Stimulated activated CD4-positive, alpha-beta T cell treated with anti-CD3 and anti-CD28 coated beads, TNF-alpha, amount 100 ng/mL, for 24 hours (primary cell): ENCODE measurements at regions not wholly inside any gene's neighbourhood (a gene's known extent, or its start where the extent isn't known, plus 50 kb on each side); places are given as distances from the start of the nearest gene placed in this dataset.
"Not testable (repeated sequence)": the region's sequence is repeated elsewhere in the genome, so short reads cannot be mapped to it uniquely, and the experiment has no call there.

Source experiments
- DNase-seq, 3 experiments: peaks; one replicate each; pipeline ENCODE4 v3.0.0-alpha.2; 2020; ENCODE audit warnings: low read depth in 3 of 3

GRCh38 chr2:22347306-22347705 is 1037.7 kb upstream of the KLHL29 start:
- DNase-seq: no peak

- no peak for DNase-seq
Measured at GRCh38 chr2:22350621-22351020, 1034.4 kb upstream of the KLHL29 start.

GRCh38 chr2:22355816-22356433 is 1029.1 kb upstream of the KLHL29 start:
- peak; percentile 2 to 18 (median 10) for DNase-seq

GRCh38 chr2:22359071-22359672 is 1025.8 kb upstream of the KLHL29 start:
- DNase-seq: no peak

GRCh38 chr2:22360735-22361374 is 1024.1 kb upstream of the KLHL29 start:
- no peak for DNase-seq

DNA sequence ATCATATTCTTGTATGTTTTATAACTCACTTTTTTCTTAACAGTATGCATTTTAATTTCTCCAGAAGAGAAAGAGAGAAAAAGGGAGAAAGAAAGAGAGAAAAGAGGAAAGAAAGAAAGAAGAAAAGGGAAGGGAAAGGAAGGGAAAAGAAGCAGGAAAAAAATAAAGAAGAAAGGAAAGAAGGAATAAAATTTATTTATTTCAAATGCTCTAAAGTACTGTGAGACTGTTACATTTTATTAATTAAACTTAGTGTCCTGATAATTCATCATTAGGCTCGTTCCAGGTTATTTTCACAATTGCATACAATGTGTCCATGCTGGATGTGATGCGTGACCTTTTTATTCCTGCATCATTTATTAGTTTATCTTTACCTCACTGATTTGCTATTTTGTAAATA is 1023.4 kb upstream of the KLHL29 start:
- DNase-seq: no peak

GRCh38 chr2:22375096-22375495 is 1009.9 kb upstream of the KLHL29 start:
- DNase-seq: no peak

- no peak for DNase-seq
Measured at GRCh38 chr2:22377268-22377667, 1007.7 kb upstream of the KLHL29 start.

- DNase-seq: no peak
Measured at GRCh38 chr2:22382479-22383169, 1002.4 kb upstream of the KLHL29 start.

DNA sequence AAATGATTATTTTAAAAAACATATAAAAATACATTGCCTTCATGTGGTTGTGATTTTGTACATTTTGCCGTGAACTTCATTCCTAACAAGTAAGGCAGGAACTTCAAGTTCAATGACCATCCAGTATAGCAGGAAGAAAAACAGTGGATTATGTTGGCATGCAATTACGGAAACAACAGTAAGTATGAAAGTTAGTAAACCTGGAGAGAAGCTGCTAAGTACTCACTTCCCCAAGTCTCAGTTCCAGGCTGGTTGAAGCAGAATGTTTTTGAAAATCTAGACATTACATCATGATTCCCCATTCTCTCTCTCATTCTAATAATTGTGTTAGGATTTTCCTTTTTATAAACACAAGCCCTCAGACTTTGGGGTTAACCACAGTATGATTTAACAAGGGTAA is 987.1 kb upstream of the KLHL29 start:
- DNase-seq: no peak

- DNase-seq: no peak
Measured at GRCh38 chr2:22403748-22404147, 981.2 kb upstream of the KLHL29 start.

GRCh38 chr2:22406625-22407024 is 978.4 kb upstream of the KLHL29 start:
- no peak for DNase-seq

DNA sequence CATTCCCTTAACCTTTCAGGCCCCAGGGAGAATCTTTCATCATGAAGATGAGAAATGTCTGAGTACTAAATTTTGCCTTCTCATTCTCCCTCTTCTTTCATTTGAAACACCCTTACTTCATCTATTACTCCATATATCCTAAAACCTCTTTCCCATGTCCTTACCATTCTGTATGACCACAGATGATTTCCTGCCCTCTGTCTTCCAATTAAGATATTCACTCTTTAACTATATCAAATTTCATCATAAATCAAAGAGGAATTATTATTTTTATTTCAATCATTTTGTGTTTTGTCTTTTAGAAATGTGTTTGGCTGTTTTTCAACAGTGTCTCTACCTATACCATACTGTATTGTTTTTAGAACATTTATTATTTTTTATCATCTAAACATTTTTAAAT is 964.9 kb upstream of the KLHL29 start:
- no peak for DNase-seq

DNA sequence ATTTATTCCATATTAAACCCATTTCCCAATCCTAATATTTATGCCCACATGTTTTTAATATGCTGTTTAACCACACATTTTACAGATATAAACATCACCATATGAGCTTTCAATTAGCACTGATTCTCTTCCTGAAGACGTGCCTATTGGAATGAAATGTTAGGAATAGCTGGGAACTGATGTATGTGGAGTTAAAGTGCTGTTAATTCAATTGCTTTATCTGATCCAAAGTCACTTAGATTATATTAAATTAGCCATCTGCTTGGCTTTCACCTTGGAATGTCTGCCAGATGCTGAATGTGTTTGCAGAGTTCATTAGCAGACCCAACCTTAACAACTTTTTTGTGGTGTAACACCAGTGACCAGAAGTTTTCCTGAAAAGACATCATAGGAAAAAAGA is 942.9 kb upstream of the KLHL29 start:
- no peak for DNase-seq

DNA sequence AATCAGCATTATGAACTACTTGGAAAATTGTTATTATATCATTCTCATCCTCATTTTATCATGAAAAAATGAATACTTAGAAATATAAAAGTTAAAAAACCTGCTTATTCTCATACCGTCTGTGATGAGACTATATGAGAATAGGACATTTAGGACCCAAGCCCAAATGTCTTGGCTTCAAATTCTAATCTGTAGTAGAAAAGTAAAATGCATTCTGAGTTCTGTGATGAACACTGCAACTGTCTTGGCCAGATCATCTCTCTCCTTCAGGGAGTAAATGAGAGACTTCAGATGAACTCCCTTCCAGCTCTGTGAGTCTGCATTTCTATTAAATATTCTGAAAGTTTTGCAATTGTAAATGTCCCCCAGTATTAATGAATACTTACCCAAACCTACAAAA is 940.7 kb upstream of the KLHL29 start:
- DNase-seq: no peak

GRCh38 chr2:22449696-22450095 is 935.3 kb upstream of the KLHL29 start:
- no peak for DNase-seq

DNA sequence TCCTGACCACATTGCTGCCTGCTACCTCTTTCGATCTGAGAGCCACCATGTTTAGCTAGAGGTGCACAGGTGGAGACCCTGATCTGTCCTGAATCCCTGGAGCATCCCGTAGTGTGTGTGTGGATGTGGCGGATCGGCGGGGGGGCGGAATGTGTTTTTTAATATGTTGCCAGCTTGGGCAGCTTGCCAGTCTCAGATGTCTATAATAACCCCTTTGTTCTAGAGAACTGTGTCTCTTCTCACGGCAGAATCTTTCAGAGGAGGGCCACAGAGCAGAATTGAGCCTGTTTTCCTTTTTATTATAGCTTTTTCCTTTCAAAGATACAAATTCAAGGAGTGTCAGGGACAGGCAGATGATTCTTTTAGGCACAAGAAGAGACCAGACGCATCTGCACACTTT is 934.1 kb upstream of the KLHL29 start:
- DNase-seq: no peak

- DNase-seq: no peak
Measured at GRCh38 chr2:22454826-22455485, 930.0 kb upstream of the KLHL29 start.

GRCh38 chr2:22458440-22458839 is 926.5 kb upstream of the KLHL29 start:
- no peak for DNase-seq

- DNase-seq: not testable (repeated sequence)
Measured at GRCh38 chr2:22475103-22475502, 909.9 kb upstream of the KLHL29 start.

DNA sequence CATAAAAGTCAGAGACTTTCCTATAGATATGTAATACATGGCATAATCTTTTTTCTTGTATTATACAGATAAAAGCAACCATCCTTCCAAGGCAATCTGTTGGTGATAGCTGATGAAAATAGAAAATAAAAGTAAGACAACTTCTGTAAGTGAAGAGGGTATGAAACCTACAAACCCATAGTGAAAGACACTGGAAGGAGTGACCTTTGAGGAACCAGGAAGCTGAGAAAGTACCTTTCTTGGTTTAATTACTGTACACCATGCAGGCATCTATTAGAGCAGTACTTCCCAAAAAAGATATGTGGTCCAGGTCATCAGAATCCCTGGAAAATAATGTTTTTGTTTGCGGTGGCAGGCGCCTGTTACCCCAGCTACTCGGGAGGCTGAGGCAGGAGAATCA is 906.6 kb upstream of the KLHL29 start:
- DNase-seq: no peak
